ENCODE measurements at regions not wholly inside any gene's neighbourhood (a gene's known extent, or its start where the extent isn't known, plus 50 kb on each side); places are given as distances from the start of the nearest gene placed in this dataset.

- no peaks in the 10 kb centered on the region for H3K36me3 Mint-ChIP-seq (ENCODE audit: low read depth)
- H3K4me1 Mint-ChIP-seq: peaks cover 10% of the 10 kb centered on the region
- no peaks in the 10 kb centered on the region for H3K9me3 Mint-ChIP-seq
- no peak overlapping the region for H3K27ac Mint-ChIP-seq (ENCODE audit: unreplicated experiment)
- no peak overlapping the region for H3K4me3 Mint-ChIP-seq
- H3K27me3 Mint-ChIP-seq (ENCODE audit: low read depth): no peaks in the 10 kb centered on the region
- DNase-seq (ENCODE audit: low read depth, low spot score): no peak
- TF ChIP-seq, protein P1, sequence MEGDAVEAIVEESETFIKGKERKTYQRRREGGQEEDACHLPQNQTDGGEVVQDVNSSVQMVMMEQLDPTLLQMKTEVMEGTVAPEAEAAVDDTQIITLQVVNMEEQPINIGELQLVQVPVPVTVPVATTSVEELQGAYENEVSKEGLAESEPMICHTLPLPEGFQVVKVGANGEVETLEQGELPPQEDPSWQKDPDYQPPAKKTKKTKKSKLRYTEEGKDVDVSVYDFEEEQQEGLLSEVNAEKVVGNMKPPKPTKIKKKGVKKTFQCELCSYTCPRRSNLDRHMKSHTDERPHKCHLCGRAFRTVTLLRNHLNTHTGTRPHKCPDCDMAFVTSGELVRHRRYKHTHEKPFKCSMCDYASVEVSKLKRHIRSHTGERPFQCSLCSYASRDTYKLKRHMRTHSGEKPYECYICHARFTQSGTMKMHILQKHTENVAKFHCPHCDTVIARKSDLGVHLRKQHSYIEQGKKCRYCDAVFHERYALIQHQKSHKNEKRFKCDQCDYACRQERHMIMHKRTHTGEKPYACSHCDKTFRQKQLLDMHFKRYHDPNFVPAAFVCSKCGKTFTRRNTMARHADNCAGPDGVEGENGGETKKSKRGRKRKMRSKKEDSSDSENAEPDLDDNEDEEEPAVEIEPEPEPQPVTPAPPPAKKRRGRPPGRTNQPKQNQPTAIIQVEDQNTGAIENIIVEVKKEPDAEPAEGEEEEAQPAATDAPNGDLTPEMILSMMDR (conservative IDR thresholded peaks at IDR 0.05): no peak
These were observed 124.2 kb downstream of the SIK1 start for GRCh38 chr21:43302769-43303168.

DNA sequence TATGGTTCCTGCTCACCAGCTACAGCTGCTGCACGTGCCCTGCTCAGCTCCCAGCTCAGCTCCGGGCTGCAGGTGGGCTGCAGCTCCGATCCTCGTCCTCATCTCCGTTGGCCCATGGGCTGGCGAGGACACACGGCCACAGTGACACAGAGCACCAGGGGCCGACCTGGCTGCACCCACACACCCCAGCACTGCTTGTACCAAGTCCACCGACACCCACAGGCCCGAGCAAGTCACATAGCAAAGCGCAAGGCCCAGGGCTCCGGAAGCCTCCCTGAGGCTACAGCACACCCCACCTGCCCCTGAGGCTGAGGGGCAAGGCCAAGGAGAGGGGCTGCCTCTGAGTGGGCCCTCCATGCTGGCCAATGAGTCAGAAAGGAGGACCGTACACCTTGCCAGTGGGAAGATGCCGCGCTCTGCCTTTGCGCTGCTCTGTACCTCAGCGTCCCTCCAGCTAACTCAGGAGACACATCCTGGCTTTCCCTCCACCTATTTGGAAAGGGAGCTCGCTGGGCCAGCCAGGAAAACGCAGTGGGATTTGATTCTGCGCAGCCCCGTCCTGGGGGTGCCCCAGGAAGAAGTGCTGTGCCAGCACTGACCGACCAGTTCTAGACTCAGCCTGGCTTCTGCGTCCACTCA is 124.8 kb downstream of the SIK1 start:
- DNase-seq (ENCODE audit: low read depth, low spot score): no peak
- Mint-ChIP-seq H3K4me3 (no peak overlapping the region), H3K36me3 (ENCODE audit: low read depth) (no peaks in the 10 kb centered on the region), H3K4me1 (peaks cover 10% of the 10 kb centered on the region), H3K9me3 (no peaks in the 10 kb centered on the region), H3K27me3 (ENCODE audit: low read depth) (no peaks in the 10 kb centered on the region), H3K27ac (ENCODE audit: unreplicated experiment) (no peak overlapping the region)
- TF ChIP-seq, protein P1 (conservative IDR thresholded peaks at IDR 0.05): no peak

GRCh38 chr21:43301409-43302061 is 125.4 kb downstream of the SIK1 start:
- Mint-ChIP-seq H3K4me1 (peaks cover 10% of the 10 kb centered on the region), H3K36me3 (ENCODE audit: low read depth) (no peaks in the 10 kb centered on the region), H3K9me3 (no peaks in the 10 kb centered on the region), H3K27me3 (ENCODE audit: low read depth) (no peaks in the 10 kb centered on the region), H3K27ac (ENCODE audit: unreplicated experiment) (no peak overlapping the region), H3K4me3 (no peak overlapping the region)
- DNase-seq (ENCODE audit: low read depth, low spot score): no peak
- TF ChIP-seq, protein P1 (conservative IDR thresholded peaks at IDR 0.05): no peak

DNA sequence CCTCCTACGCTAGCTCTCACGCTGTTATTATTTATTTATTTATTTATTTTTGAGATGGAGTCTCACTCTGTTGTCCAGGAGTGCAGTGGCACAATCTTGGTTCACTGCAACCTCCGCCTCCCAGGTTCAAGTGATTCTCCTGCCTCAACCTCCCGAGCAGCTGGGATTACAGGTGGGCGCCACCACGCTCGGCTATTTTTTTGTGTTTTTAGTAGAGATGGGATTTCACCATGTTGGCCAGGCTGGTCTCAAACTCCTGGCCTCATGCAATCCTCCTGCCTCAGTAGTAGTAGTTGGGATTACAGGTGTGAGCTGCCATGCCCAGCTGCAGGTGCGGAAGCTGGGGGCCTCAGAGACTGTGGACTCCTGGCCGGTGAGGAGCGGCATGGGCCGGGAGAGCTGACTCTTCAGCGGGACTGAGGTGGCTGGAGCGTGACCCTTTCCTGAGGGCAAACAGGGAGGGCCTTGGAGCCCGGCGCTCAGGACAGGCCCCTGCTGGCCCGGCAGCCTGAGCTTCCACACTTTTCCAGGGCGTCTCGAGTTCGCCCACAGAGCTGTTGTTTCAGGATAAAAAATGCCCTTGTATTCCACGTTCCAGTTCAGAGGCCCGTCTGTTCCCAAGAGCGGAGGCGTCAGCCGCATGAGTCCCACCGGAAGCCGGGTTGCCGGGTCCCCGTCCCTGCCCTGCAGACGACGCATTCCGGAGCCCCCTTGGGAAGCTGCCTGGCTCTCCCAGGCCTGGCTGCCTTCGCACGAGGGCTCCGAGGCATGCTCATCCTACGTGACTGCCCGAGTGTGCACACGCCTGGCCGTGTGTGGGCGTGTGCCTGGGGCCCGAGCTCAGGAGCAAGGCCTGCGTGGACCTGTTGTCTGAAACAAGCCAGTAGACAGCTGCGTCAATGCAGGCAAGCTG is 126.2 kb downstream of the SIK1 start:
- TF ChIP-seq, protein P1 (conservative IDR thresholded peaks at IDR 0.05): no peak
- no peak for DNase-seq (ENCODE audit: low read depth, low spot score)
- Mint-ChIP-seq H3K36me3 (ENCODE audit: low read depth) (no peaks in the 10 kb centered on the region), H3K9me3 (no peaks in the 10 kb centered on the region), H3K27ac (ENCODE audit: unreplicated experiment) (no peak overlapping the region), H3K4me3 (no peak overlapping the region), H3K4me1 (peaks cover 10% of the 10 kb centered on the region), H3K27me3 (ENCODE audit: low read depth) (no peaks in the 10 kb centered on the region)

DNA sequence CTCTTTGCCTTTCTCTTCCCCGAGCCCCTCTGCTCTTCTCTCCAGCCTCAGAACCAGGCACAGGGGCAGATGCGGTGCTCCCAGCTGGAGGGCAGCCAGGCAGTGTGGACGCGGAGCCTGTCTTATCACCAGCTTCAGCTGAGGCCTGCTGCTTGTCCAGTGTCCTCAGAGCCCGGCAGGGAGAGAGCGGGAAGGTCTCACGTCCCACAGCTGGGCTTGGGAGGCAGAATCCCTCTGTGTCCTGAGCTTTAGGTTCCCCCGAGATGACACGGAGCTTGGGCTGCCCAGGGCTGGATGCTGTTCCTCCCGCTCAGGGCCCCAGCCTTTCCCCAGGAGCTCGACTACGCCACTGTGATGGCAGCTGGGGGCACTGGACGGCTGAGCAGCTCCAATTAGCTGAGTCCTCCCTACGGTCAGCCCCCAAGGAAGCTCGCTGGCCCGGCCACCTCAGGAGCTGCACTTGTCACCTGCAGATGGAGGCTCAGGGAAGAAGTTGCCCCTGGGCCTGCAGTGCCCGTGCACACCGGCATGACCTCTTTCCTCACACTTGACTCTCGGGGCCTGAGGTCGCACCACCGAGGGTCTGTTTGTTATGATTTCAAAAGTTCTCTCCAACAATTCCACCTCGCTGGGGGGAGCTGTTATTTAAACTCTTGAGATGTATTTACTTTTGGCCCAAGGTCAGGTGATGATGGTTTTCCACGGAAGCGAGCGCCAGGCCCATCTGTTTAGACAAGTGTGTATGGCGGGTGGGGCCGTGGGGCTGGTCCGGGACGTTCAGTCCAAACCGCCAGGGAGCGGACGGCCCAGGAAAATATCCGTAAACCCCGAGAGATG is 127.3 kb downstream of the SIK1 start:
- TF ChIP-seq, protein P1 (conservative IDR thresholded peaks at IDR 0.05): no peak
- no peak for DNase-seq (ENCODE audit: low read depth, low spot score)
- H3K4me3 Mint-ChIP-seq: no peak overlapping the region
- no peaks in the 10 kb centered on the region for H3K36me3 Mint-ChIP-seq (ENCODE audit: low read depth)
- peaks cover 3% of the 10 kb centered on the region for H3K9me3 Mint-ChIP-seq
- H3K4me1 Mint-ChIP-seq: peaks cover 10% of the 10 kb centered on the region
- H3K27ac Mint-ChIP-seq (ENCODE audit: unreplicated experiment): no peak overlapping the region
- no peaks in the 10 kb centered on the region for H3K27me3 Mint-ChIP-seq (ENCODE audit: low read depth)

All from neural crest cell (in vitro differentiated cells).